Endothelial cell of hepatic sinusoid (primary cell): ENCODE measurements at regions not wholly inside any gene's neighbourhood (a gene's known extent, or its start where the extent isn't known, plus 50 kb on each side); places are given as distances from the start of the nearest gene placed in this dataset.
"Not testable (repeated sequence)": the region's sequence is repeated elsewhere in the genome, so short reads cannot be mapped to it uniquely, and the experiment has no call there.

Source experiments
- in situ Hi-C: cut with HindIII; loops from 2 replicates; pipeline ENCODE4 v1.10.0; 2017; ENCODE audit warnings: low sequenced_read_pairs

GRCh38 chr2:156254637-156255067 is 77.9 kb downstream of the NR4A2 start:
- in situ Hi-C loops, result not testable (repeated sequence)

GRCh38 chr2:156253765-156254164 is 78.8 kb downstream of the NR4A2 start:
- in situ Hi-C loops, result no loop called here

- in situ Hi-C loops, result no loop called here
These were observed 89.6 kb downstream of the NR4A2 start for GRCh38 chr2:156242874-156243273.

GRCh38 chr2:156237558-156237957 is 95.0 kb downstream of the NR4A2 start:
- in situ Hi-C loops, result no loop called here

GRCh38 chr2:156229724-156230362 is 102.7 kb downstream of the NR4A2 start:
- in situ Hi-C loops, result loop anchor here (10.0 kb wide), 1 partner anchor 55 kb away; no protein-coding TSS in a partner anchor

GRCh38 chr2:156223328-156223727 is 109.2 kb downstream of the NR4A2 start:
- in situ Hi-C loops, result loop anchor here (10.0 kb wide), 1 partner anchor 61 kb away; no protein-coding TSS in a partner anchor

GRCh38 chr2:156221703-156222102 is 110.8 kb downstream of the NR4A2 start:
- in situ Hi-C loops, result loop anchor here (10.0 kb wide), 1 partner anchor 63 kb away; no protein-coding TSS in a partner anchor

- in situ Hi-C loops, result loop anchor here (10.0 kb wide), 1 partner anchor 65 kb away; no protein-coding TSS in a partner anchor
These were observed 112.9 kb downstream of the NR4A2 start for GRCh38 chr2:156219491-156220100.

- in situ Hi-C loops, result no loop called here
These were observed 116.9 kb downstream of the NR4A2 start for GRCh38 chr2:156215656-156216055.

GRCh38 chr2:156211318-156211717 is 121.2 kb downstream of the NR4A2 start:
- in situ Hi-C loops, result no loop called here

- in situ Hi-C loops, result no loop called here
These were observed 126.2 kb downstream of the NR4A2 start for GRCh38 chr2:156206355-156206754.

GRCh38 chr2:156199588-156199987 is 132.9 kb downstream of the NR4A2 start:
- in situ Hi-C loops, result no loop called here

GRCh38 chr2:156196031-156196430 is 136.5 kb downstream of the NR4A2 start:
- in situ Hi-C loops, result no loop called here

GRCh38 chr2:156192468-156192867 is 140.1 kb downstream of the NR4A2 start:
- in situ Hi-C loops, result no loop called here

- in situ Hi-C loops, result no loop called here
These were observed 141.0 kb downstream of the NR4A2 start for GRCh38 chr2:156191527-156191926.

- in situ Hi-C loops, result no loop called here
These were observed 142.0 kb downstream of the NR4A2 start for GRCh38 chr2:156190517-156190916.

- in situ Hi-C loops, result no loop called here
These were observed 142.9 kb downstream of the NR4A2 start for GRCh38 chr2:156189584-156189983.

- in situ Hi-C loops, result no loop called here
These were observed 143.4 kb downstream of the NR4A2 start for GRCh38 chr2:156189143-156189542.

- in situ Hi-C loops, result no loop called here
These were observed 150.4 kb downstream of the NR4A2 start for GRCh38 chr2:156182132-156182531.

GRCh38 chr2:156181208-156181607 is 151.3 kb downstream of the NR4A2 start:
- in situ Hi-C loops, result no loop called here

- in situ Hi-C loops, result loop anchor here (10.0 kb wide), 1 partner anchor 653 kb away; no protein-coding TSS in a partner anchor
These were observed 154.9 kb downstream of the NR4A2 start for GRCh38 chr2:156177654-156178053.

- in situ Hi-C loops, result loop anchor here (10.0 kb wide), 1 partner anchor 651 kb away; no protein-coding TSS in a partner anchor
These were observed 156.6 kb downstream of the NR4A2 start for GRCh38 chr2:156175946-156176345.
